ENCODE measurements at regions not wholly inside any gene's neighbourhood (a gene's known extent, or its start where the extent isn't known, plus 50 kb on each side); places are given as distances from the start of the nearest gene placed in this dataset.
"Not testable (repeated sequence)": the region's sequence is repeated elsewhere in the genome, so short reads cannot be mapped to it uniquely, and the experiment has no call there.

DNA sequence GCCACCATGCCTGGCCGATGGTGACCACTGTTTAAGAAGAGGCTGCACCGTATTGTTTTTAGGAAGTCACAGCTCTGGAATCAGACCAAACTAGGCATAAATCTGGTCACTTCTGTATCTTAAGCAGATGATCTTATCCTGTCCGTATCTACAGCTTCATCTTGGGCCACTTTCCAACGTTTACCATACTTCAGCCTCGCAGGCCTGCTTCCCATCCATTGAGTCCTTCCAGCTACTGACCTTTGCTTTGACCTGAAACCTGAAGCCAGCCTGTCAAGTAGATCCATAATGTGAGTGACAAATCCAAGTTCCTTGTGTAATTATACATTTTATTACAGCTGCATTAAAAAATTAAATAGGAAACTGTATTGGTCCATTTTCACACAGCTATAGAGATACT is 1033.0 kb downstream of the CDH11 start:
- Histone ChIP-seq H3K4me3 (ENCODE audit: low read length) (no peak overlapping the region), H3K9ac (ENCODE audit: low read depth, low read length) (no peak overlapping the region), H3K27me3 (ENCODE audit: insufficient read depth, low read length) (no peaks in the 10 kb centered on the region), H3K36me3 (ENCODE audit: insufficient read depth, low read depth, low read length) (no peaks in the 10 kb centered on the region), H3K4me1 (ENCODE audit: insufficient read depth, low read length) (no peaks in the 10 kb centered on the region), H3K9me3 (ENCODE audit: insufficient read depth, low read depth, low read length) (no peaks in the 10 kb centered on the region), H3K27ac (ENCODE audit: low read length) (no peak overlapping the region)

DNA sequence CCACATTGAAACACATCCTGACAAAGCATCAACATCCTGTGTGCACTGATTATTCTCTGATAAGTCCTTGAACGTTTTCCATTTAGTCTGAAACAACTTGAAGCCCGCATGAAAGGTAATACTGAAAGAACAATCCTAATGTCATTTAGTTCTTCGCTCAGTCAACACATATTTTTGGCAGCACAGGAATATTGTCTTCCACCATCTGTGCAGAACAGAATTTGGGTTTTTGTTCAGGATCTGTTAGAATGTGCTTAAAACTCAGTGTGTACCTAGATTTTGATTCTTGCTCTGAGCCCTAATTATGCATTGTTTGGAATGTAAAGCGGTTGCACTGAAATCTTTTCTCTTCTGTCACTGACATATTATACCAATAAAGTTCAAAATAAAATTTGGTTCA is 1036.6 kb downstream of the CDH11 start:
- Histone ChIP-seq H3K4me3 (ENCODE audit: low read length) (no peak overlapping the region), H3K4me1 (ENCODE audit: insufficient read depth, low read length) (no peaks in the 10 kb centered on the region), H3K27ac (ENCODE audit: low read length) (no peak overlapping the region), H3K27me3 (ENCODE audit: insufficient read depth, low read length) (no peaks in the 10 kb centered on the region), H3K9ac (ENCODE audit: low read depth, low read length) (no peak overlapping the region), H3K9me3 (ENCODE audit: insufficient read depth, low read depth, low read length) (no peaks in the 10 kb centered on the region), H3K36me3 (ENCODE audit: insufficient read depth, low read depth, low read length) (no peaks in the 10 kb centered on the region)

DNA sequence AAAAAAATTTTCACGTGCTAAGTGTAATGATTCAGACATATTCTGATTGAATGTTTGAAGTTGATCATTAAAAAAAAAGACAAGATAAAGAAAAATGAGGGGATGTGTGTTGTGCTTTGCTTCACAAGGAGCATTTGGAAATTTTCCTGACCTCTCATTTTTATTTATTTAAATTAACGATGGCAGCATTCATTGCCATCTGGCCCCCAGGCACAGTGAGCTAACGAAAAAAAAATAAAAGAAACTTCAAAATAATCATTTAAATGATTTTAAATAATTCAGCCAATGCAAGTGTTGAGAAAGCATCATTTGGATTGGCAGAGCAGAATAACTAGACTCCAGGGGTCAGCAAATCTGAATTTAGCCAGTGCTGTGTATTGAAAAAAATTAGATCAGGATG is 1037.2 kb downstream of the CDH11 start:
- Histone ChIP-seq H3K27me3 (ENCODE audit: insufficient read depth, low read length) (no peaks in the 10 kb centered on the region), H3K9ac (ENCODE audit: low read depth, low read length) (no peak overlapping the region), H3K9me3 (ENCODE audit: insufficient read depth, low read depth, low read length) (no peaks in the 10 kb centered on the region), H3K27ac (ENCODE audit: low read length) (no peak overlapping the region), H3K4me3 (ENCODE audit: low read length) (no peak overlapping the region), H3K4me1 (ENCODE audit: insufficient read depth, low read length) (no peaks in the 10 kb centered on the region), H3K36me3 (ENCODE audit: insufficient read depth, low read depth, low read length) (no peaks in the 10 kb centered on the region)

DNA sequence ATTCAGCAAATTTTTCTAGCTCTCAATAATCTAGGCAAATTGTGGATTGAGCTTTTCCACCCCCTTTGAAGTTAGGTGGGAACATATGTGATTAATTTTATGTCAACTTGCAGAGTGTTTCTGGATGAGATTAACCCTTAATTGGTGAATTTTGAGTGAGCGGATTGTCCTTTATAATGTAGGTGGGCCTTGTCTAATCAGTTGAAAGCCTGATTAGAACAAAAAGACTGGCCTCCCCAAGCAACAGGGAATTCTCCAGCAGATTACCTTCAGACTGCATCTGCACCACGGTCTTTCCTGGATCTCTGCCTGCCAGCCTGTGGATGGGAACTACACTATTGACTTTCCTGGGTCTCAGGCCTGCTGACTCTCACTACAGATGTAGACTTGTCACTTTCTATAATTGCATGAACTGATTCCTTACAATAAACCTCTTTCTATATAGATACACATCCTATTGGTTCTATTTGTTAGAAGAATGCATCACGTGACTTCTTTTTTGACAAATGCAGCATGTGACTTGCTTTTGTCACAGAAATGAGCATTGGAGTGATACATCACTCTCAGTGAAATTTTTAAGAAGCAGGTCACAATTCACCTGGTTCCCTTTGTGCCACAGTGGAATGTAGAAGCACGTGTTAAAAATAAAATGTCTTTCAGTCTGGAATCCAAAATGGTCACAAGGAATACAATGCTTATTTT is 1038.3 kb downstream of the CDH11 start:
- Histone ChIP-seq H3K9ac (ENCODE audit: low read depth, low read length) (no peak overlapping the region), H3K9me3 (ENCODE audit: insufficient read depth, low read depth, low read length) (no peaks in the 10 kb centered on the region), H3K36me3 (ENCODE audit: insufficient read depth, low read depth, low read length) (no peaks in the 10 kb centered on the region), H3K4me3 (ENCODE audit: low read length) (no peak overlapping the region), H3K4me1 (ENCODE audit: insufficient read depth, low read length) (no peaks in the 10 kb centered on the region), H3K27me3 (ENCODE audit: insufficient read depth, low read length) (no peaks in the 10 kb centered on the region), H3K27ac (ENCODE audit: low read length) (no peak overlapping the region)

DNA sequence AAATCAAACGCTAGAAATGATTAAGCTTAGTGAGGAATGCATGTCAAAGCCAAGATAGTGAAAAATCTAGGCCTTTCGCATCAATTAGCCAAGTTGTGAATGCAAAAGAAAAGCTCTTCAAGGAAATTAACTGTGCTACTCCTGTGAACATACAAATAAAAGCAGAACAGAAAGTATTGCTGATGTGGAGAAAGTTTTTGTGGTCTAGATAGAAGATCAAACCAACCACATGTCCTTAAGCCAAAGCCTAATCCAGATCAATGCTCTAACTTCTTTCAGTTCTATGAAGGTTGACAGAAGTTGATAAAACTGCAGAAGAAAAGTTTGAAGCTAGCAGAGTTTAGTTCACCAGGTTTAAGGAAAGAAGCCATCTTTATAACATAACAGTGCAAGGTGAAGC is 1044.6 kb downstream of the CDH11 start:
- Histone ChIP-seq H3K36me3 (ENCODE audit: insufficient read depth, low read depth, low read length) (no peaks in the 10 kb centered on the region), H3K4me3 (ENCODE audit: low read length) (no peak overlapping the region), H3K27ac (ENCODE audit: low read length) (no peak overlapping the region), H3K4me1 (ENCODE audit: insufficient read depth, low read length) (no peaks in the 10 kb centered on the region), H3K9ac (ENCODE audit: low read depth, low read length) (no peak overlapping the region), H3K27me3 (ENCODE audit: insufficient read depth, low read length) (no peaks in the 10 kb centered on the region), H3K9me3 (ENCODE audit: insufficient read depth, low read depth, low read length) (no peaks in the 10 kb centered on the region)

DNA sequence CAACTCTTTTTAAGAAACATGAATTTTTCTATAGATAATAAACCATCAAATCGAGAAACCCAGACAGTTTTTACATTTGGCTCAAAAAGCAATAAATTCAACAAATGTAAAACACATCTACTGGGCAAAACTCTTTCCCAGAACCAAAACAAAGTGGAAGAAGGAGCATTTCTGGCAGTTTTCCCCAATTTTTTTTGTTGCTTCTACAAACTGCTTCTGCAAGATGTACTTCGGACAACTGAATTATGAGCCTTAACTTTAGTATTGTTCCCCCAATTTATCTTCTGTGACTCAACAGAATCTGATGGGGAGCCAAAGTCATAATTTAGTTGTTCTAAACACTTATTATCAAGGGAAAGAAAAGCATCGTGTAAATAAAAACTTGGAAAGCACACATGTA is 1047.2 kb downstream of the CDH11 start:
- no peaks in the 10 kb centered on the region for H3K4me1 ChIP-seq (ENCODE audit: insufficient read depth, low read length)
- H3K27me3 ChIP-seq (ENCODE audit: insufficient read depth, low read length): no peaks in the 10 kb centered on the region
- no peaks in the 10 kb centered on the region for H3K36me3 ChIP-seq (ENCODE audit: insufficient read depth, low read depth, low read length)
- H3K4me3 ChIP-seq (ENCODE audit: low read length): no peak overlapping the region
- H3K9me3 ChIP-seq (ENCODE audit: insufficient read depth, low read depth, low read length): no peaks in the 10 kb centered on the region
- H3K27ac ChIP-seq (ENCODE audit: low read length): no peak overlapping the region
- H3K9ac ChIP-seq (ENCODE audit: low read depth, low read length): no peak overlapping the region

DNA sequence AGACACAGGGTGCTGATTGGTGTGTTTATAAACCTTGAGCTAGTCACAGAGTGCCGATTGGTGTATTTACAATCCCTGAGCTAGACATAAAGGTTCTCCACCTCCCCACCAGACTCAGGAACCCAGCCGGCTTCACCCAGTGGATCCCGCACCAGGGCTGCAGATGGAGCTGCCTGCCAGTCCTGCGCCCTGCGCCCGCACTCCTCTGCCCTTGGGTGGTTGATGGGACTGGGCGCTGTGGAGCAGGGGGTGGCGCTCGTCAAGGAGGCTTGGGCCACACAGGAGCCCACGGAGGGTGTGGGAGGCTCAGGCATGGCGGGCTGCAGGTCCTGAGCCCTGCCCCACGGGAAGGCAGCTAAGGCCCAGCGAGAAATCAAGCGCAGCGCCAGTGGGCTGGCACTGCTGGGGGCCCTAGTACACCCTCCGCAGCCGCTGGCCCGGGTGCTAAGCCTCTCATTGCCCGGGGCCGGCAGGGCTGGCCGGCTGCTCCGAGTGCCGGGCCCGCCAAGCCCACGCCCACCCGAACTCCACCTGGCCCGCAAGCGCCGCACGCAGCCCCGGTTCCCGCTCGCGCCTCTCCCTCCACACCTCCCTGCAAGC is 1049.6 kb downstream of the CDH11 start:
- not testable (repeated sequence) for H3K27me3 ChIP-seq (ENCODE audit: insufficient read depth, low read length); H3K4me1 ChIP-seq (ENCODE audit: insufficient read depth, low read length); H3K9me3 ChIP-seq (ENCODE audit: insufficient read depth, low read depth, low read length); H3K4me3 ChIP-seq (ENCODE audit: low read length); H3K9ac ChIP-seq (ENCODE audit: low read depth, low read length); H3K27ac ChIP-seq (ENCODE audit: low read length); H3K36me3 ChIP-seq (ENCODE audit: insufficient read depth, low read depth, low read length)

DNA sequence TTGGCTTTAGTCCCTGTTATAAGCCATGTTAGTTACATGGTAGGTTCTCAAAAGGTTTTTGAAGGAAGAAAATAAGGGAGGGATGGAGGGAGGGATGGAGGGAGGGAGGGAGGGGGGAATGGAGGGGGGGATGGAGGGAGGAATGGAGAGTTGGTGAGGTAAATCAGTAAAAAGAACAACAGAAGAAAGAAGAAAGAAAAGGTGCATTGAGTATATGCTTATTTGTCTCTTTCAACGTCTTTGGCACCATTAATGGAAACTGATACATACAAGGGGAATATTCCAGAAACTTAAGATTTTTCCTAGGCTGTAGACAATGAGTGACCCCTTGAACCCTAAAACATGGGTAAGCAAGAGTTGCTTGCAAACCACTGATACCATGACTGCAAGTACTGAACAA is 1056.3 kb downstream of the CDH11 start:
- Histone ChIP-seq H3K27ac (ENCODE audit: low read length) (no peak overlapping the region), H3K27me3 (ENCODE audit: insufficient read depth, low read length) (no peaks in the 10 kb centered on the region), H3K4me1 (ENCODE audit: insufficient read depth, low read length) (no peaks in the 10 kb centered on the region), H3K9me3 (ENCODE audit: insufficient read depth, low read depth, low read length) (no peaks in the 10 kb centered on the region), H3K9ac (ENCODE audit: low read depth, low read length) (no peak overlapping the region), H3K36me3 (ENCODE audit: insufficient read depth, low read depth, low read length) (no peaks in the 10 kb centered on the region), H3K4me3 (ENCODE audit: low read length) (no peak overlapping the region)

DNA sequence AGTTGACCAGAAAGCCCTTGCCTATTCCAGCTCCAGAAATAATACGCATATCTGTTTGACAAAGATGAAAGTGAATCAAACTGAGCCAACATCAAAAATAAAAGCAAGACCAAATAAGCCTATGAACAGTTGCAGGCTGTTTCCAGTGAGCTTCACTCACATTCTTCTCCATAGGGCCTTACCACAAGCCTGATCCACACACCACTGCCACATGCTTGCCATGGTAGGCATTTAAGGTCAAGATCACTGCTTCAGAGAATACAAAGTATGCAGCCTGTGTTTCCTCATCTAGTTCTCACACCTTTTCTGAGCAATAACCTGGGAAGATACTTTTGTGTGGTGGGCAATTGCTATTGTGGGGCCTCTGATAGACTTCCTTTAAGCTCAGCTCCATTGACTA is 1060.2 kb downstream of the CDH11 start:
- no peaks in the 10 kb centered on the region for H3K9me3 ChIP-seq (ENCODE audit: insufficient read depth, low read depth, low read length)

DNA sequence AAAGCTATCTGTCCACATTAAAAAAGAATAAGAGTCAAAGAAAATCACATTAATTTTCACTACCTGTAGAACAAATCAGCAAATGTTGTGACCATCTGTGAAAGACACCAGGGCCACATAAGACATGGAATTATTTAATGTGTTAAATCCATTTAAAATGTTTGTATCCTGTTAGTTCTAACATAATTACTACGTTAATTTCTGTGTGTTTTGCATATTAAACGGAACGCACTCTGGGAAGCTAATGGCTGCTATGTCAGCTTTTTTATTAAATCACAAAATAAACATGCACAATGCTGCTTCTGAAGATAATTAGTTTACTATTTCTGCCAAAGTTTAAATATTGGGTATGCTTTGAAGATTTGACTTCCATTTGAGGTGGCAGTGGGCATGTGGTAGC is 1061.2 kb downstream of the CDH11 start:
- Histone ChIP-seq H3K4me1 (ENCODE audit: insufficient read depth, low read length) (no peaks in the 10 kb centered on the region), H3K9ac (ENCODE audit: low read depth, low read length) (no peak overlapping the region), H3K36me3 (ENCODE audit: insufficient read depth, low read depth, low read length) (no peaks in the 10 kb centered on the region), H3K27me3 (ENCODE audit: insufficient read depth, low read length) (no peaks in the 10 kb centered on the region), H3K9me3 (ENCODE audit: insufficient read depth, low read depth, low read length) (no peaks in the 10 kb centered on the region), H3K27ac (ENCODE audit: low read length) (no peak overlapping the region), H3K4me3 (ENCODE audit: low read length) (no peak overlapping the region)

More for the DNA sequence above, 1060.2 kb downstream of the CDH11 start:
- Histone ChIP-seq H3K36me3 (ENCODE audit: insufficient read depth, low read depth, low read length) (no peaks in the 10 kb centered on the region), H3K27me3 (ENCODE audit: insufficient read depth, low read length) (no peaks in the 10 kb centered on the region), H3K27ac (ENCODE audit: low read length) (no peak overlapping the region), H3K4me3 (ENCODE audit: low read length) (no peak overlapping the region), H3K9ac (ENCODE audit: low read depth, low read length) (no peak overlapping the region), H3K4me1 (ENCODE audit: insufficient read depth, low read length) (no peaks in the 10 kb centered on the region)

DNA sequence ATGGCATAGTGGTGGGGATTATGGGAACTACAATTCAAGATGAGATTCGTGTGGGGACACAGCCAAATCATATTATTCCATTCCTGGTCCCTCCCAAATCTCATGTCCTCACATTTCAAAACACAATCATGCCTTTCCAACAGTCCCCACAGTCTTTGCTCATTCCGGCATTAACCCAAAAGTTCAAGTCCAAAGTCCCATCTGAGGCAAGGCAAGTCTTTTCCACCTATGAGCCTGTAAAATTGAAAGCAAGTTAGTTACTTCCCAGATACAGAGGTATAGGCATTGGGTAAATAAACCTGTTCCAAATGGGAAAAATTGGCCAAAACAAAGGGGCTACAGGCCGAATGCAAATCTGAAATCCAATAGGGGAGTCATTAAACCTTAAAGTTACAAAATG is 1063.2 kb downstream of the CDH11 start:
- Histone ChIP-seq H3K27me3 (ENCODE audit: insufficient read depth, low read length) (no peaks in the 10 kb centered on the region), H3K27ac (ENCODE audit: low read length) (no peak overlapping the region)

DNA sequence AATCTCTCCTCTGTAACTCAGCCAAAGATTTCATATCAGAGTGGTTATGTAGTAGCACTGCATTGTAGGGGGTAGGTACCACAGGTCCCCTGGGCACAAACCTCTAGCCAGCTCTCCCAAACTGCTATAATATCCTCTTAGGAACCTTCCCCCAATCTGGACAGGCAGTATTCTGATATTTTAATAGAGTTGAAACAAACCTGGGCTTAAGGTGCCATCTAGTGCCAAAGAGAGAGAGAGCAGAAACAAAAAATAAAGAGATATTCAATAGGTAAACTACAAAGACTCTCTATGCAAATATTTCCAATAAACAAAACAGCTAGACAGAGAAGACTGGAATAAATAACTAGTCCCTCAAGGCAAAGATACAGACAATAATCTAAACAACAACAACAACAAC is 1070.0 kb downstream of the CDH11 start:
- Histone ChIP-seq H3K9ac (ENCODE audit: low read depth, low read length) (no peak overlapping the region), H3K36me3 (ENCODE audit: insufficient read depth, low read depth, low read length) (no peaks in the 10 kb centered on the region), H3K27ac (ENCODE audit: low read length) (no peak overlapping the region), H3K4me1 (ENCODE audit: insufficient read depth, low read length) (no peaks in the 10 kb centered on the region), H3K27me3 (ENCODE audit: insufficient read depth, low read length) (no peaks in the 10 kb centered on the region), H3K9me3 (ENCODE audit: insufficient read depth, low read depth, low read length) (no peaks in the 10 kb centered on the region), H3K4me3 (ENCODE audit: low read length) (no peak overlapping the region)

More for the DNA sequence above, 1063.2 kb downstream of the CDH11 start:
- H3K4me3 ChIP-seq (ENCODE audit: low read length): no peak overlapping the region
- H3K9me3 ChIP-seq (ENCODE audit: insufficient read depth, low read depth, low read length): no peaks in the 10 kb centered on the region
- no peak overlapping the region for H3K9ac ChIP-seq (ENCODE audit: low read depth, low read length)
- H3K36me3 ChIP-seq (ENCODE audit: insufficient read depth, low read depth, low read length): no peaks in the 10 kb centered on the region
- no peaks in the 10 kb centered on the region for H3K4me1 ChIP-seq (ENCODE audit: insufficient read depth, low read length)

Data from iPS-20b (cell line).